CD4-positive, alpha-beta T cell (primary cell): ENCODE measurements at regions not wholly inside any gene's neighbourhood (a gene's known extent, or its start where the extent isn't known, plus 50 kb on each side); places are given as distances from the start of the nearest gene placed in this dataset.

Experiments used
- ATAC-seq: fragments of 200-7000 bp; cut with Tn5 transposase; one replicate; pipeline ENCODE4 v1.10.0; 2022; ENCODE audit warnings: mild to moderate bottlenecking; ENCODE audit not compliant: poor library complexity
- CTCF ChIA-PET: fragments of 350-600 bp; sonication (Branson Sonifier 250); formaldehyde crosslinking; loops from one replicate; lab custom pipeline; 2021; ENCODE audit warnings: antibody characterized with exemption, inconsistent platforms; lab: Charles Lee
- POLR2A ChIA-PET: fragments of 350-600 bp; sonication (Branson Sonifier 250); formaldehyde crosslinking; loops from one replicate; lab custom pipeline; 2021; ENCODE audit warnings: antibody characterized with exemption, inconsistent platforms; lab: Charles Lee
- DNase-seq, 14 experiments: peaks; one replicate each; pipeline ENCODE4 v3.0.0-alpha.2; 2013 to 2020; ENCODE audit warnings: mixed read lengths in 2 of 14
- H3K27ac ChIP-seq, 2 donors: one replicate each; pipeline versions ENCODE4 v1.5.1 to v1.7.0; 2013; ENCODE audit warnings: low read length in 2 of 2, low read depth in 1 of 2, mild to moderate bottlenecking in 1 of 2
- H3K27me3 ChIP-seq, 2 experiments: 1 replicate in 1 of 2; 2 replicates in 1 of 2; pipeline versions ENCODE4 v1.6.1 to v1.7.0; 2013; ENCODE audit warnings: low read length in 2 of 2, control low read depth in 1 of 2, mild to moderate bottlenecking in 1 of 2, moderate library complexity in 1 of 2; ENCODE audit not compliant: insufficient read depth in 2 of 2, control insufficient read depth in 1 of 2
- H3K36me3 ChIP-seq: one replicate; pipeline ENCODE4 v1.6.1; 2013; ENCODE audit warnings: low read length, control low read depth; ENCODE audit not compliant: insufficient read depth
- H3K4me1 ChIP-seq: one replicate; pipeline ENCODE4 v1.6.1; 2013; ENCODE audit warnings: low read length, control low read depth; ENCODE audit not compliant: insufficient read depth
- H3K4me3 ChIP-seq: one replicate; pipeline ENCODE4 v1.5.1; 2013; ENCODE audit warnings: mild to moderate bottlenecking, low read length, moderate library complexity
- H3K9me3 ChIP-seq, 2 experiments: 1 replicate in 1 of 2; 2 replicates in 1 of 2; pipeline versions ENCODE4 v1.6.1 to v1.7.0; 2013; ENCODE audit warnings: low read length in 2 of 2, mild to moderate bottlenecking in 2 of 2, control low read depth in 1 of 2, moderate library complexity in 1 of 2; ENCODE audit not compliant: control insufficient read depth in 1 of 2, insufficient read depth in 1 of 2
- H3K27ac Mint-ChIP-seq: one replicate; pipeline ENCODE4 v1.8.0; 2020; ENCODE audit warnings: mixed read lengths
- H3K27me3 Mint-ChIP-seq: one replicate; pipeline ENCODE4 v1.8.0; 2021; ENCODE audit warnings: mixed read lengths
- H3K36me3 Mint-ChIP-seq: one replicate; pipeline ENCODE4 v1.8.0; 2021; ENCODE audit warnings: low read depth, mixed read lengths
- H3K4me1 Mint-ChIP-seq: one replicate; pipeline ENCODE4 v1.8.0; 2021; ENCODE audit warnings: low read depth, mixed read lengths
- H3K4me3 Mint-ChIP-seq: one replicate; pipeline ENCODE4 v1.8.0; 2020; ENCODE audit warnings: mild to moderate bottlenecking, mixed read lengths
- H3K9me3 Mint-ChIP-seq: one replicate; pipeline ENCODE4 v1.8.0; 2020; ENCODE audit warnings: mixed read lengths
- intact Hi-C, 2 experiments: fragments of 100-400 bp; cut with DNase I in 1 of 2; cut with micrococcal nuclease in 1 of 2; formaldehyde crosslinking; loops; one replicate each; pipeline versions ENCODE4 v1.15.1 to v1.9.0; 2023 to 2025; cut with DNase I, micrococcal nuclease
- TF ChIP-seq, protein P1 (sequence below): fragments of 200-600 bp; IDR thresholded peaks from one replicate; pipeline ENCODE4 v1.8.0; 2022; ENCODE audit warnings: antibody characterized with exemption, mild to moderate bottlenecking

- Mint-ChIP-seq H3K27me3 (no peaks in the 10 kb centered on the region), H3K4me1 (no peaks in the 10 kb centered on the region), H3K27ac (no peak overlapping the region), H3K9me3 (no peaks in the 10 kb centered on the region), H3K4me3 (no peak overlapping the region), H3K36me3 (no peaks in the 10 kb centered on the region)
- TF ChIP-seq, protein P1, sequence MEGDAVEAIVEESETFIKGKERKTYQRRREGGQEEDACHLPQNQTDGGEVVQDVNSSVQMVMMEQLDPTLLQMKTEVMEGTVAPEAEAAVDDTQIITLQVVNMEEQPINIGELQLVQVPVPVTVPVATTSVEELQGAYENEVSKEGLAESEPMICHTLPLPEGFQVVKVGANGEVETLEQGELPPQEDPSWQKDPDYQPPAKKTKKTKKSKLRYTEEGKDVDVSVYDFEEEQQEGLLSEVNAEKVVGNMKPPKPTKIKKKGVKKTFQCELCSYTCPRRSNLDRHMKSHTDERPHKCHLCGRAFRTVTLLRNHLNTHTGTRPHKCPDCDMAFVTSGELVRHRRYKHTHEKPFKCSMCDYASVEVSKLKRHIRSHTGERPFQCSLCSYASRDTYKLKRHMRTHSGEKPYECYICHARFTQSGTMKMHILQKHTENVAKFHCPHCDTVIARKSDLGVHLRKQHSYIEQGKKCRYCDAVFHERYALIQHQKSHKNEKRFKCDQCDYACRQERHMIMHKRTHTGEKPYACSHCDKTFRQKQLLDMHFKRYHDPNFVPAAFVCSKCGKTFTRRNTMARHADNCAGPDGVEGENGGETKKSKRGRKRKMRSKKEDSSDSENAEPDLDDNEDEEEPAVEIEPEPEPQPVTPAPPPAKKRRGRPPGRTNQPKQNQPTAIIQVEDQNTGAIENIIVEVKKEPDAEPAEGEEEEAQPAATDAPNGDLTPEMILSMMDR: no peak
- Histone ChIP-seq H3K27me3 (no peaks in the 10 kb centered on the region), H3K36me3 (no peaks in the 10 kb centered on the region), H3K4me1 (no peaks in the 10 kb centered on the region), H3K27ac (no peak overlapping the region), H3K4me3 (no peak overlapping the region), H3K9me3 (no peaks in the 10 kb centered on the region)
- intact Hi-C loops: no loop called here
- ATAC-seq (no peak), DNase-seq (no peak)
- CTCF ChIA-PET: no interaction called here
- POLR2A ChIA-PET: no interaction called here
Measured at GRCh38 chr18:68482815-68483214, 232.1 kb downstream of the TMX3 start.

DNA sequence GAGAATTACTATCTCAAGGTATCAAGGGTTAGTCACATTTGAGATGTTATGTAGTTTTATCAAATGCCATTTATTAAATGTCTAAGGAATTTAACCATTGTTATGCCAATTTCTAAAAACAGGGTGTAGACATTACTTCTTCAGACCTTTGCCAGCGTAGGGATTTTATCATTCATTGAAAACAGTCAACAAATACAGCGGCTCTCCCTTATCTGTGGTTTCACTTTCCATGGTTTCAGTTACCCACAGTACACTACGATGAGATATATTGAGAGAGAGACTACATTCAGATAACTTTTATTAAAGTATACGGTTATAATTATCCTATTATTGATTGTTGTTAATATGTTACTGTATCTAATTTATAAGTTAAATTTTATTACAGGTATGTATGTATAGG is 234.7 kb downstream of the TMX3 start:
- Histone ChIP-seq H3K4me3 (no peak overlapping the region), H3K4me1 (no peaks in the 10 kb centered on the region), H3K27me3 (no peaks in the 10 kb centered on the region), H3K27ac (no peak overlapping the region), H3K9me3 (no peaks in the 10 kb centered on the region), H3K36me3 (no peaks in the 10 kb centered on the region)
- no peak overlapping the region for H3K27ac Mint-ChIP-seq
- TF ChIP-seq, protein P1: no peak
- DNase-seq (no peak), ATAC-seq (no peak)
- no peaks in the 10 kb centered on the region for H3K9me3 Mint-ChIP-seq
- ChIA-PET POLR2A (no interaction called here), CTCF (no interaction called here)
- intact Hi-C loops: no loop called here
- H3K36me3 Mint-ChIP-seq: no peaks in the 10 kb centered on the region
- H3K4me3 Mint-ChIP-seq: no peak overlapping the region
- no peaks in the 10 kb centered on the region for H3K4me1 Mint-ChIP-seq
- H3K27me3 Mint-ChIP-seq: no peaks in the 10 kb centered on the region

DNA sequence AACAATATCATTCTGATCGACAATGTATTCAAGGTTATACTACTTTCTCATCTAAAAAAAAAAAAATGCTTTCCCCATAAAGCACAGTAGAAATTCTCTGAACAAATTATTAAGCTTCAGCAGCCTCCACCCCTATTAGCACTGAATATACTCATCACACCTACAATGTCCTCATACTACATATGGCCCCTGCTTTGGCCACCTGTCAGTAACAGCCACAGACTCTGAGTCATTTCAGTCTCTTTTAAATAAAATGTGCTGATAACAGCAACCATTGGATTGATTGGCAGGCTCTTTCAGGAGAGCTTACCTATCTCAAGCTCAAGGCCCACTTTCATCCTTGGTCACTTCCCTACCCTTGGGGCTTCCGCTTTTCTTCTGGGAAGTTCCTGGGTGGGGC is 236.7 kb downstream of the TMX3 start:
- Mint-ChIP-seq H3K36me3 (no peaks in the 10 kb centered on the region), H3K27me3 (no peaks in the 10 kb centered on the region), H3K27ac (no peak overlapping the region), H3K4me3 (no peak overlapping the region), H3K4me1 (no peaks in the 10 kb centered on the region), H3K9me3 (no peaks in the 10 kb centered on the region)
- TF ChIP-seq, protein P1: no peak
- DNase-seq (no peak), ATAC-seq (no peak)
- H3K4me1 ChIP-seq: no peaks in the 10 kb centered on the region
- no peaks in the 10 kb centered on the region for H3K9me3 ChIP-seq
- H3K4me3 ChIP-seq: no peak overlapping the region
- ChIA-PET CTCF (no interaction called here), POLR2A (no interaction called here)
- no peak overlapping the region for H3K27ac ChIP-seq
- no peaks in the 10 kb centered on the region for H3K27me3 ChIP-seq
- intact Hi-C loops: no loop called here
- H3K36me3 ChIP-seq: no peaks in the 10 kb centered on the region
